A549 (cell line): ENCODE measurements at regions not wholly inside any gene's neighbourhood (a gene's known extent, or its start where the extent isn't known, plus 50 kb on each side); places are given as distances from the start of the nearest gene placed in this dataset.

Experiments
- ATAC-seq, 2 experiments: fragments of 200-7000 bp in 1 of 2; fragments of >200 bp in 1 of 2; cut with Nextera tagmentation in 1 of 2; cut with Tn5 transposase in 1 of 2; 3 replicates each; pipeline versions ENCODE4 v1.8.0 to v1.9.1; 2018 to 2020; ENCODE audit warnings: mild to moderate bottlenecking in 1 of 2, moderate library complexity in 1 of 2
- CTCF ChIA-PET: fragments of 300-600 bp; sonication (Branson Sonifier 250); formaldehyde crosslinking; extraction: SDS; loops from one replicate; lab custom pipeline; 2021; ENCODE audit warnings: antibody characterized with exemption, inconsistent platforms; lab: Yijun Ruan, JAX
- POLR2A ChIA-PET: fragments of 350-600 bp; formaldehyde crosslinking; extraction: SDS; loops from one replicate; lab custom pipeline; 2021; ENCODE audit warnings: antibody characterized with exemption, inconsistent platforms; lab: Yijun Ruan, JAX
- DNase-seq, 2 experiments: peaks; one replicate each; pipeline versions ENCODE4 v3.0.0 to v3.0.0-alpha.2; 2011 to 2016; ENCODE audit warnings: low read depth in 1 of 2, low spot score in 1 of 2
- FAIRE-seq: peaks from 2 replicates; lab custom pipeline; 2011; peaks lifted over from hg19 to GRCh38; lab: Jason Lieb, UNC
- H3K27ac ChIP-seq, 2 experiments: fragments of >200 bp; sonication (Bioruptor Twin); formaldehyde crosslinking; 3 replicates each; pipeline ENCODE4 v1.5.1; 2016 to 2017
- H3K4me1 ChIP-seq: fragments of >200 bp; sonication (Bioruptor Twin); formaldehyde crosslinking; 3 replicates; pipeline ENCODE4 v1.6.1; 2016
- H3K4me2 ChIP-seq: fragments of >200 bp; sonication (Bioruptor Twin); formaldehyde crosslinking; 3 replicates; pipeline ENCODE4 v1.6.1; 2016
- H3K4me3 ChIP-seq: fragments of >200 bp; sonication (Bioruptor Twin); formaldehyde crosslinking; 3 replicates; pipeline ENCODE4 v1.5.1; 2016
- H3K9me3 ChIP-seq: fragments of >200 bp; sonication (Bioruptor Twin); formaldehyde crosslinking; 3 replicates; pipeline ENCODE4 v1.6.1; 2016
- CBX2 ChIP-seq: fragments of 200-600 bp; sonication (generic); IDR thresholded peaks from 2 replicates; pipeline ENCODE4 v1.6.1; 2016; ENCODE audit warnings: low read depth, mild to moderate bottlenecking, borderline replicate concordance
- CBX8 ChIP-seq: fragments of 200-600 bp; sonication (generic); IDR thresholded peaks from 2 replicates; pipeline ENCODE4 v1.6.1; 2016
- CHD4 ChIP-seq: fragments of 200-600 bp; sonication (generic); IDR thresholded peaks from 2 replicates; pipeline ENCODE4 v1.6.1; 2016; ENCODE audit warnings: antibody characterized with exemption, mild to moderate bottlenecking, borderline replicate concordance
- CTCF ChIP-seq: fragments of >200 bp; sonication (Bioruptor Twin); formaldehyde crosslinking; IDR thresholded peaks from 3 replicates; pipeline ENCODE4 v1.5.1; 2016
- E2F6 ChIP-seq: IDR thresholded peaks from 2 replicates; pipeline ENCODE4 v1.6.1; 2012; ENCODE audit warnings: low read depth, borderline replicate concordance
- ESRRA ChIP-seq: fragments of 150-350 bp; IDR thresholded peaks from 2 replicates; pipeline ENCODE4 v1.6.1; 2014; ENCODE audit warnings: mild to moderate bottlenecking, low read length, borderline replicate concordance
- FOSL2 ChIP-seq, 2 experiments: fragments of 450-650 bp in 1 of 2; fragments of >200 bp in 1 of 2; sonication (Bioruptor Twin) in 1 of 2; formaldehyde crosslinking; IDR thresholded peaks; 2 replicates each; pipeline versions ENCODE4 v1.5.0 to v1.6.1; 2016 to 2020; ENCODE audit warnings: mild to moderate bottlenecking in 1 of 2, moderate library complexity in 1 of 2
- GATA3 ChIP-seq: IDR thresholded peaks from 2 replicates; pipeline ENCODE4 v1.6.1; 2012; ENCODE audit warnings: borderline replicate concordance
- HDAC2 ChIP-seq: fragments of 200-600 bp; sonication (generic); IDR thresholded peaks from 2 replicates; pipeline ENCODE4 v1.6.1; 2016
- HMGXB4 ChIP-seq: fragments of 250-450 bp; sonication (Bioruptor Pico); IDR thresholded peaks from 2 replicates; pipeline ENCODE4 v1.5.0; 2021; ENCODE audit warnings: mild to moderate bottlenecking, moderate library complexity, borderline replicate concordance
- JUNB ChIP-seq: fragments of >200 bp; sonication (Bioruptor Twin); formaldehyde crosslinking; IDR thresholded peaks from 2 replicates; pipeline ENCODE4 v1.6.1; 2016
- MAZ ChIP-seq: fragments of 150-350 bp; IDR thresholded peaks from 2 replicates; pipeline ENCODE4 v1.6.1; 2014; ENCODE audit warnings: antibody characterized with exemption, low read depth, low read length, borderline replicate concordance
- NFE2L2 ChIP-seq: fragments of 150-350 bp; conservative IDR thresholded peaks from 2 replicates; pipeline ENCODE4 v1.6.1; 2014; ENCODE audit warnings: low read length
- REST ChIP-seq: fragments of 200-600 bp; sonication (generic); IDR thresholded peaks from 2 replicates; pipeline ENCODE4 v1.6.1; 2016; ENCODE audit warnings: antibody characterized with exemption, mild to moderate bottlenecking, moderate library complexity
- SREBF2 ChIP-seq: fragments of 450-650 bp; IDR thresholded peaks from 2 replicates; pipeline ENCODE4 v1.6.1; 2014; ENCODE audit warnings: mild to moderate bottlenecking, moderate library complexity
- WGBS: methylation state at CpG from one replicate; pipeline ENCODE4 v1.1.6; 2017; ENCODE audit errors: missing lambda C conversion rate; 5-methylcytosine and 5-hydroxymethylcytosine counted together

- ChIA-PET POLR2A (no interaction called here), CTCF (interaction anchor here (0.8 kb wide), 1 partner anchor 71 kb away, joined by 3 read pairs; no protein-coding TSS in a partner anchor)
- TF ChIP-seq CTCF (no peak), CHD4 (no peak), ESRRA (no peak), FOSL2 (IDR thresholded peaks at IDR 0.05) (no peak), FOSL2 (CRISPR knock-in tag; IDR thresholded peaks at IDR 0.05) (no peak), REST (no peak), JUNB (no peak), CBX8 (no peak), E2F6 (no peak), NFE2L2 (no peak), CBX2 (no peak), GATA3 (no peak)
- Histone ChIP-seq H3K4me1 (no peaks in the 10 kb centered on the region), H3K4me2 (no peak overlapping the region), H3K27ac (no peak overlapping the region), H3K4me3 (no peak overlapping the region), H3K9me3 (no peaks in the 10 kb centered on the region)
- WGBS, result 5% methylated on average over 2 of the region's 2 CpGs
- DNase-seq, result no peak
- no peak for ATAC-seq
- FAIRE-seq, result no peak
Observed at GRCh38 chr11:15748741-15749140, 607.6 kb downstream of the SOX6 start.

GRCh38 chr11:15750535-15751308, 605.6 kb downstream of the SOX6 start:
- Histone ChIP-seq H3K27ac (no peak overlapping the region), H3K4me3 (no peak overlapping the region), H3K9me3 (no peaks in the 10 kb centered on the region), H3K4me2 (no peak overlapping the region), H3K4me1 (no peaks in the 10 kb centered on the region)
- CTCF ChIA-PET, result interaction anchor here (0.6 to 1.2 kb wide), 2 partner anchors 16 to 22 kb away, joined by 3 read pairs; no protein-coding TSS in a partner anchor
- 40% methylated on average over 11 of the region's 11 CpGs for WGBS
- DNase-seq (no peak), ATAC-seq (no peak), FAIRE-seq (no peak)
- POLR2A ChIA-PET, result no interaction called here
- no peak for TF ChIP-seq SREBF2
- TF ChIP-seq MAZ, result no peak
- TF ChIP-seq HDAC2, result no peak
- TF ChIP-seq HMGXB4 (CRISPR knock-in tag), result no peak
- no peak for TF ChIP-seq CTCF
- TF ChIP-seq FOSL2 (IDR thresholded peaks at IDR 0.05), result no peak
- TF ChIP-seq FOSL2 (CRISPR knock-in tag; IDR thresholded peaks at IDR 0.05), result no peak
